ENCODE measurements at regions not wholly inside any gene's neighbourhood (a gene's known extent, or its start where the extent isn't known, plus 50 kb on each side); places are given as distances from the start of the nearest gene placed in this dataset.

- no peak overlapping the region for H3K4me3 Mint-ChIP-seq (ENCODE audit: unreplicated experiment)
- no peak for DNase-seq (ENCODE audit: extremely low spot score, unreplicated experiment)
- H3K27ac Mint-ChIP-seq (ENCODE audit: unreplicated experiment): no peak overlapping the region
- H3K36me3 Mint-ChIP-seq (ENCODE audit: unreplicated experiment): no peaks in the 10 kb centered on the region
- TF ChIP-seq, protein P1, sequence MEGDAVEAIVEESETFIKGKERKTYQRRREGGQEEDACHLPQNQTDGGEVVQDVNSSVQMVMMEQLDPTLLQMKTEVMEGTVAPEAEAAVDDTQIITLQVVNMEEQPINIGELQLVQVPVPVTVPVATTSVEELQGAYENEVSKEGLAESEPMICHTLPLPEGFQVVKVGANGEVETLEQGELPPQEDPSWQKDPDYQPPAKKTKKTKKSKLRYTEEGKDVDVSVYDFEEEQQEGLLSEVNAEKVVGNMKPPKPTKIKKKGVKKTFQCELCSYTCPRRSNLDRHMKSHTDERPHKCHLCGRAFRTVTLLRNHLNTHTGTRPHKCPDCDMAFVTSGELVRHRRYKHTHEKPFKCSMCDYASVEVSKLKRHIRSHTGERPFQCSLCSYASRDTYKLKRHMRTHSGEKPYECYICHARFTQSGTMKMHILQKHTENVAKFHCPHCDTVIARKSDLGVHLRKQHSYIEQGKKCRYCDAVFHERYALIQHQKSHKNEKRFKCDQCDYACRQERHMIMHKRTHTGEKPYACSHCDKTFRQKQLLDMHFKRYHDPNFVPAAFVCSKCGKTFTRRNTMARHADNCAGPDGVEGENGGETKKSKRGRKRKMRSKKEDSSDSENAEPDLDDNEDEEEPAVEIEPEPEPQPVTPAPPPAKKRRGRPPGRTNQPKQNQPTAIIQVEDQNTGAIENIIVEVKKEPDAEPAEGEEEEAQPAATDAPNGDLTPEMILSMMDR (IDR thresholded peaks at IDR 0.05): no peak
- H3K9me3 Mint-ChIP-seq (ENCODE audit: unreplicated experiment): peaks cover 20% of the 10 kb centered on the region
- no peaks in the 10 kb centered on the region for H3K27me3 Mint-ChIP-seq (ENCODE audit: unreplicated experiment)
- H3K4me1 Mint-ChIP-seq (ENCODE audit: unreplicated experiment): no peaks in the 10 kb centered on the region
These were observed 71.7 kb upstream of the SERPINE2 start for GRCh38 chr2:224110811-224111210.

- no peaks in the 10 kb centered on the region for H3K4me1 Mint-ChIP-seq (ENCODE audit: unreplicated experiment)
- H3K27ac Mint-ChIP-seq (ENCODE audit: unreplicated experiment): no peak overlapping the region
- no peaks in the 10 kb centered on the region for H3K27me3 Mint-ChIP-seq (ENCODE audit: unreplicated experiment)
- TF ChIP-seq, protein P1 (IDR thresholded peaks at IDR 0.05): no peak
- H3K36me3 Mint-ChIP-seq (ENCODE audit: unreplicated experiment): no peaks in the 10 kb centered on the region
- no peak for DNase-seq (ENCODE audit: extremely low spot score, unreplicated experiment)
- H3K4me3 Mint-ChIP-seq (ENCODE audit: unreplicated experiment): no peak overlapping the region
- peaks cover 15% of the 10 kb centered on the region for H3K9me3 Mint-ChIP-seq (ENCODE audit: unreplicated experiment)
These were observed 70.7 kb upstream of the SERPINE2 start for GRCh38 chr2:224109751-224110150.

- no peak overlapping the region for H3K27ac Mint-ChIP-seq (ENCODE audit: unreplicated experiment)
- no peaks in the 10 kb centered on the region for H3K27me3 Mint-ChIP-seq (ENCODE audit: unreplicated experiment)
- H3K4me3 Mint-ChIP-seq (ENCODE audit: unreplicated experiment): no peak overlapping the region
- TF ChIP-seq, protein P1 (IDR thresholded peaks at IDR 0.05): no peak
- H3K36me3 Mint-ChIP-seq (ENCODE audit: unreplicated experiment): no peaks in the 10 kb centered on the region
- peaks cover 22% of the 10 kb centered on the region for H3K4me1 Mint-ChIP-seq (ENCODE audit: unreplicated experiment)
- no peaks in the 10 kb centered on the region for H3K9me3 Mint-ChIP-seq (ENCODE audit: unreplicated experiment)
- no peak for DNase-seq (ENCODE audit: extremely low spot score, unreplicated experiment)
These were observed 67.7 kb upstream of the SERPINE2 start for GRCh38 chr2:224106794-224107193.

- Mint-ChIP-seq H3K27me3 (ENCODE audit: unreplicated experiment) (no peaks in the 10 kb centered on the region), H3K27ac (ENCODE audit: unreplicated experiment) (no peak overlapping the region), H3K4me1 (ENCODE audit: unreplicated experiment) (peaks cover 33% of the 10 kb centered on the region), H3K36me3 (ENCODE audit: unreplicated experiment) (no peaks in the 10 kb centered on the region), H3K9me3 (ENCODE audit: unreplicated experiment) (no peaks in the 10 kb centered on the region), H3K4me3 (ENCODE audit: unreplicated experiment) (no peak overlapping the region)
- TF ChIP-seq, protein P1 (IDR thresholded peaks at IDR 0.05): no peak
- no peak for DNase-seq (ENCODE audit: extremely low spot score, unreplicated experiment)
These were observed 65.7 kb upstream of the SERPINE2 start for GRCh38 chr2:224104668-224105386.

DNA sequence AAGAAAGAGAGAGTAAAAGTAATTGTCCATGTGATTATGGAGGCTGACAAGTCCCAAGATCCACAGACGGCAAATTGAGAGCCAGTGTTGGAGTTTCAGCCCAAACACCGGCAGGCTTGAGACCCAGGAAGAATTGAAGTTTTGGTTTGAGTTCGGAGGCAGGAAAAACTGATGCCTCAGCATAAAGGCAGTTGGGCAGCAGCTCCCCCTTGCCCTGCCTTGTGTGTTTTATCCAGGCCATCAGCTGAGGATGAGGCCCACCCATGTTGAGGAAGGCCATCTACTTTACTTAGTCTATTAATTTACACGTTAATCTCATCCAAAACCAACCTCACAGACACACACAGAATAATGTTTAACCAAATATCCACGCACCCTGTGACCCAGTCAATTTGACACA, 64.6 kb upstream of the SERPINE2 start:
- no peak overlapping the region for H3K27ac Mint-ChIP-seq (ENCODE audit: unreplicated experiment)
- no peak for DNase-seq (ENCODE audit: extremely low spot score, unreplicated experiment)
- no peak overlapping the region for H3K4me3 Mint-ChIP-seq (ENCODE audit: unreplicated experiment)
- no peaks in the 10 kb centered on the region for H3K9me3 Mint-ChIP-seq (ENCODE audit: unreplicated experiment)
- H3K4me1 Mint-ChIP-seq (ENCODE audit: unreplicated experiment): peaks cover 37% of the 10 kb centered on the region
- TF ChIP-seq, protein P1 (IDR thresholded peaks at IDR 0.05): no peak
- H3K36me3 Mint-ChIP-seq (ENCODE audit: unreplicated experiment): no peaks in the 10 kb centered on the region
- no peaks in the 10 kb centered on the region for H3K27me3 Mint-ChIP-seq (ENCODE audit: unreplicated experiment)
